MM.1S (cell line): ENCODE measurements at regions not wholly inside any gene's neighbourhood (a gene's known extent, or its start where the extent isn't known, plus 50 kb on each side); places are given as distances from the start of the nearest gene placed in this dataset.

Source experiments
- EZH2 ChIP-seq: fragments of 300-600 bp; sonication (generic); optimal IDR thresholded peaks from 2 replicates; pipeline ENCODE3; 2017; ENCODE audit warnings: low read depth, mild to moderate bottlenecking, antibody characterized with exemption, low read length, mixed read lengths
- EZH2phosphoT487 ChIP-seq: fragments of 300-600 bp; sonication (generic); IDR thresholded peaks from 2 replicates; pipeline ENCODE4 v1.6.1; 2018; ENCODE audit warnings: antibody characterized with exemption, low read length
- TF ChIP-seq, protein P1 (sequence below): fragments of 300-600 bp; sonication (generic); IDR thresholded peaks from 2 replicates; pipeline ENCODE4 v1.5.1; 2016; ENCODE audit warnings: antibody characterized with exemption, low read length, mixed read lengths

GRCh38 chr18:29041976-29042375 is 865.0 kb upstream of the CDH2 start:
- TF ChIP-seq, protein P1, sequence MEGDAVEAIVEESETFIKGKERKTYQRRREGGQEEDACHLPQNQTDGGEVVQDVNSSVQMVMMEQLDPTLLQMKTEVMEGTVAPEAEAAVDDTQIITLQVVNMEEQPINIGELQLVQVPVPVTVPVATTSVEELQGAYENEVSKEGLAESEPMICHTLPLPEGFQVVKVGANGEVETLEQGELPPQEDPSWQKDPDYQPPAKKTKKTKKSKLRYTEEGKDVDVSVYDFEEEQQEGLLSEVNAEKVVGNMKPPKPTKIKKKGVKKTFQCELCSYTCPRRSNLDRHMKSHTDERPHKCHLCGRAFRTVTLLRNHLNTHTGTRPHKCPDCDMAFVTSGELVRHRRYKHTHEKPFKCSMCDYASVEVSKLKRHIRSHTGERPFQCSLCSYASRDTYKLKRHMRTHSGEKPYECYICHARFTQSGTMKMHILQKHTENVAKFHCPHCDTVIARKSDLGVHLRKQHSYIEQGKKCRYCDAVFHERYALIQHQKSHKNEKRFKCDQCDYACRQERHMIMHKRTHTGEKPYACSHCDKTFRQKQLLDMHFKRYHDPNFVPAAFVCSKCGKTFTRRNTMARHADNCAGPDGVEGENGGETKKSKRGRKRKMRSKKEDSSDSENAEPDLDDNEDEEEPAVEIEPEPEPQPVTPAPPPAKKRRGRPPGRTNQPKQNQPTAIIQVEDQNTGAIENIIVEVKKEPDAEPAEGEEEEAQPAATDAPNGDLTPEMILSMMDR: no peak
- TF ChIP-seq EZH2 (no peak), EZH2phosphoT487 (no peak)
